ENCODE measurements at regions not wholly inside any gene's neighbourhood (a gene's known extent, or its start where the extent isn't known, plus 50 kb on each side); places are given as distances from the start of the nearest gene placed in this dataset.

GRCh38 chr10:2978574-2979273, 88.6 kb upstream of the PFKP start:
- Histone ChIP-seq H4K20me1 (ENCODE audit: control insufficient read depth, insufficient read depth, insufficient read length) (no peaks in the 10 kb centered on the region), H3K14ac (ENCODE audit: insufficient read depth, low read length) (no peak overlapping the region), H3K56ac (ENCODE audit: insufficient read length, low read depth, low read length) (no peak overlapping the region), H2BK15ac (ENCODE audit: low read depth, low read length) (no peak overlapping the region), H2AFZ (ENCODE audit: low read length) (no peak overlapping the region), H3K27me3 (ENCODE audit: insufficient read depth, low read length) (no peaks in the 10 kb centered on the region), H3K23me2 (ENCODE audit: insufficient read length, low read depth, low read length, poor library complexity, severe bottlenecking) (no peaks in the 10 kb centered on the region), H3K27ac (ENCODE audit: insufficient read length, low read depth, low read length) (no peak overlapping the region), H3K9me3 (ENCODE audit: control insufficient read depth, low read depth, low read length) (no peaks in the 10 kb centered on the region), H3T11ph (ENCODE audit: low read length) (no peak overlapping the region), H3K4me2 (ENCODE audit: insufficient read depth, insufficient read length, low read length) (no peak overlapping the region), H4K91ac (ENCODE audit: insufficient read length, low read depth, low read length) (no peak overlapping the region), H3K23ac (ENCODE audit: insufficient read length, low read depth, low read length) (no peak overlapping the region), H2BK120ac (ENCODE audit: low read depth, low read length, poor library complexity, severe bottlenecking) (no peak overlapping the region), H4K5ac (ENCODE audit: insufficient read length, low read depth, low read length) (no peak overlapping the region), H3K18ac (ENCODE audit: insufficient read length, low read depth, low read length) (no peak overlapping the region), H3K79me1 (ENCODE audit: insufficient read depth, low read depth, low read length, poor library complexity, severe bottlenecking) (no peaks in the 10 kb centered on the region), H3K79me2 (ENCODE audit: insufficient read depth, low read length) (no peaks in the 10 kb centered on the region), H2AK5ac (ENCODE audit: insufficient read length, low read length) (no peak overlapping the region), H2BK5ac (ENCODE audit: insufficient read length, low read length) (no peak overlapping the region), H4K8ac (replicated peaks; ENCODE audit: insufficient read length, low read depth, low read length) (no peak overlapping the region), H2BK20ac (ENCODE audit: low read depth, low read length, poor library complexity, severe bottlenecking) (no peak overlapping the region), H3K4ac (ENCODE audit: low read depth, low read length) (no peak overlapping the region), H3K4me1 (ENCODE audit: insufficient read depth, low read length) (no peaks in the 10 kb centered on the region), H2BK12ac (ENCODE audit: insufficient read length, low read depth, low read length) (no peak overlapping the region), H3K9ac (ENCODE audit: extremely low read depth, insufficient read length, low read length) (no peak overlapping the region)
- DNase-seq: no peak
- Mint-ChIP-seq H3K27me3 (ENCODE audit: low read depth) (no peaks in the 10 kb centered on the region), H3K36me3 (ENCODE audit: insufficient read depth in 1 of 3, low read depth in 3 of 3) (no peaks in the 10 kb centered on the region), H3K27ac (no peak overlapping the region), H3K9me3 (no peaks in the 10 kb centered on the region; a peak in 1 of 5 replicates), H3K4me3 (no peak overlapping the region), H3K4me1 (peaks cover 7 to 14% of the 10 kb centered on the region in 2 experiments; a peak in 3 of 4 replicates)
- no peak for TF ChIP-seq CTCF (conservative IDR thresholded peaks at IDR 0.05)
- no CpG with 5 or more reads among the region's 8 CpGs for WGBS (ENCODE audit: extremely low coverage, insufficient read length, low lambda C conversion rate)
